ENCODE measurements at regions not wholly inside any gene's neighbourhood (a gene's known extent, or its start where the extent isn't known, plus 50 kb on each side); places are given as distances from the start of the nearest gene placed in this dataset.

- Histone ChIP-seq H3K4me3 (ENCODE audit: low read length) (no peak overlapping the region), H3K27me3 (ENCODE audit: control insufficient read depth, insufficient read depth, low read length) (no peaks in the 10 kb centered on the region), H3K9me3 (ENCODE audit: control insufficient read depth, insufficient read depth, low read length) (no peaks in the 10 kb centered on the region), H3K4me1 (ENCODE audit: control insufficient read depth, insufficient read depth, low read length) (no peaks in the 10 kb centered on the region), H3K27ac (ENCODE audit: low read length) (no peak overlapping the region), H3K36me3 (ENCODE audit: control insufficient read depth, insufficient read depth, low read length) (no peaks in the 10 kb centered on the region)
- TF ChIP-seq, protein P1, sequence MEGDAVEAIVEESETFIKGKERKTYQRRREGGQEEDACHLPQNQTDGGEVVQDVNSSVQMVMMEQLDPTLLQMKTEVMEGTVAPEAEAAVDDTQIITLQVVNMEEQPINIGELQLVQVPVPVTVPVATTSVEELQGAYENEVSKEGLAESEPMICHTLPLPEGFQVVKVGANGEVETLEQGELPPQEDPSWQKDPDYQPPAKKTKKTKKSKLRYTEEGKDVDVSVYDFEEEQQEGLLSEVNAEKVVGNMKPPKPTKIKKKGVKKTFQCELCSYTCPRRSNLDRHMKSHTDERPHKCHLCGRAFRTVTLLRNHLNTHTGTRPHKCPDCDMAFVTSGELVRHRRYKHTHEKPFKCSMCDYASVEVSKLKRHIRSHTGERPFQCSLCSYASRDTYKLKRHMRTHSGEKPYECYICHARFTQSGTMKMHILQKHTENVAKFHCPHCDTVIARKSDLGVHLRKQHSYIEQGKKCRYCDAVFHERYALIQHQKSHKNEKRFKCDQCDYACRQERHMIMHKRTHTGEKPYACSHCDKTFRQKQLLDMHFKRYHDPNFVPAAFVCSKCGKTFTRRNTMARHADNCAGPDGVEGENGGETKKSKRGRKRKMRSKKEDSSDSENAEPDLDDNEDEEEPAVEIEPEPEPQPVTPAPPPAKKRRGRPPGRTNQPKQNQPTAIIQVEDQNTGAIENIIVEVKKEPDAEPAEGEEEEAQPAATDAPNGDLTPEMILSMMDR (IDR thresholded peaks at IDR 0.05), result no peak
- no peak overlapping the region for H3K4me3 Mint-ChIP-seq
- H3K27me3 Mint-ChIP-seq (ENCODE audit: low read depth in 2 of 2), result peaks cover 2 to 7% of the 10 kb centered on the region in 2 donors
- WGBS (ENCODE audit: insufficient coverage), result 79% methylated on average over 2 of the region's 2 CpGs
- H3K36me3 Mint-ChIP-seq, result no peaks in the 10 kb centered on the region
- intact Hi-C loops (cut with micrococcal nuclease), result no loop called here
- DNase-seq (no peak), ATAC-seq (no peak)
- H3K9me3 Mint-ChIP-seq, result no peaks in the 10 kb centered on the region
- H3K4me1 Mint-ChIP-seq, result no peaks in the 10 kb centered on the region
- H3K27ac Mint-ChIP-seq, result no peak overlapping the region
Observed at GRCh38 chr12:105773471-105773870, 365.3 kb downstream of the NUAK1 start.

GRCh38 chr12:105774037-105774436 lies 364.7 kb downstream of the NUAK1 start:
- Histone ChIP-seq H3K36me3 (ENCODE audit: control insufficient read depth, insufficient read depth, low read length) (no peaks in the 10 kb centered on the region), H3K27ac (ENCODE audit: low read length) (no peak overlapping the region), H3K4me1 (ENCODE audit: control insufficient read depth, insufficient read depth, low read length) (no peaks in the 10 kb centered on the region), H3K27me3 (ENCODE audit: control insufficient read depth, insufficient read depth, low read length) (no peaks in the 10 kb centered on the region), H3K4me3 (ENCODE audit: low read length) (no peak overlapping the region), H3K9me3 (ENCODE audit: control insufficient read depth, insufficient read depth, low read length) (no peaks in the 10 kb centered on the region)
- TF ChIP-seq, protein P1 (IDR thresholded peaks at IDR 0.05), result no peak
- DNase-seq (no peak), ATAC-seq (no peak)
- Mint-ChIP-seq H3K4me1 (no peaks in the 10 kb centered on the region), H3K27me3 (ENCODE audit: low read depth in 2 of 2) (peaks cover 2 to 7% of the 10 kb centered on the region in 2 donors), H3K36me3 (no peaks in the 10 kb centered on the region), H3K9me3 (no peaks in the 10 kb centered on the region), H3K27ac (no peak overlapping the region), H3K4me3 (no peak overlapping the region)
- intact Hi-C loops (cut with micrococcal nuclease), result no loop called here
- WGBS (ENCODE audit: insufficient coverage), result no CpG with 5 or more reads among the region's 5 CpGs

GRCh38 chr12:105775343-105775742 lies 363.4 kb downstream of the NUAK1 start:
- H3K4me3 Mint-ChIP-seq, result no peak overlapping the region
- 84% methylated on average over 3 of the region's 3 CpGs for WGBS (ENCODE audit: insufficient coverage)
- H3K27me3 ChIP-seq (ENCODE audit: control insufficient read depth, insufficient read depth, low read length), result no peaks in the 10 kb centered on the region
- H3K27ac Mint-ChIP-seq, result no peak overlapping the region
- H3K4me1 ChIP-seq (ENCODE audit: control insufficient read depth, insufficient read depth, low read length), result no peaks in the 10 kb centered on the region
- TF ChIP-seq, protein P1 (IDR thresholded peaks at IDR 0.05), result no peak
- no peaks in the 10 kb centered on the region for H3K9me3 ChIP-seq (ENCODE audit: control insufficient read depth, insufficient read depth, low read length)
- no peaks in the 10 kb centered on the region for H3K36me3 ChIP-seq (ENCODE audit: control insufficient read depth, insufficient read depth, low read length)
- H3K4me1 Mint-ChIP-seq, result no peaks in the 10 kb centered on the region
- H3K27me3 Mint-ChIP-seq (ENCODE audit: low read depth in 2 of 2), result peaks cover 2 to 7% of the 10 kb centered on the region in 2 donors
- no peaks in the 10 kb centered on the region for H3K36me3 Mint-ChIP-seq
- intact Hi-C loops (cut with micrococcal nuclease), result no loop called here
- no peak overlapping the region for H3K27ac ChIP-seq (ENCODE audit: low read length)
- no peak for DNase-seq
- H3K4me3 ChIP-seq (ENCODE audit: low read length), result no peak overlapping the region
- no peak for ATAC-seq
- no peaks in the 10 kb centered on the region for H3K9me3 Mint-ChIP-seq

All from natural killer cell (primary cell).